Lower leg skin (tissue), 3 donors: ENCODE measurements at regions not wholly inside any gene's neighbourhood (a gene's known extent, or its start where the extent isn't known, plus 50 kb on each side); places are given as distances from the start of the nearest gene placed in this dataset.

Experiments used
- CTCF ChIP-seq, 3 donors: fragments of 450-650 bp; IDR thresholded peaks; one replicate each; pipeline ENCODE4 v1.5.1; 2016; ENCODE audit warnings: antibody characterized with exemption in 3 of 3, mild to moderate bottlenecking in 3 of 3, moderate library complexity in 2 of 3
- POLR2A ChIP-seq, 2 donors: fragments of 450-650 bp; IDR thresholded peaks; one replicate each; pipeline ENCODE4 v1.6.1; 2016 to 2017; ENCODE audit warnings: antibody characterized with exemption in 2 of 2, mild to moderate bottlenecking in 1 of 2, moderate library complexity in 1 of 2

GRCh38 chr12:111006621-111007020, 86.2 kb upstream of the MYL2 start:
- TF ChIP-seq CTCF (IDR thresholded peaks at IDR 0.05) = no peak
- no peak for TF ChIP-seq POLR2A (IDR thresholded peaks at IDR 0.05)
